GM19455 (cell line): ENCODE measurements at regions not wholly inside any gene's neighbourhood (a gene's known extent, or its start where the extent isn't known, plus 50 kb on each side); places are given as distances from the start of the nearest gene placed in this dataset.
"Not testable (repeated sequence)": the region's sequence is repeated elsewhere in the genome, so short reads cannot be mapped to it uniquely, and the experiment has no call there.

ENCODE experiments used
- ATAC-seq: cut with Tn5 transposase; IDR thresholded peaks from one replicate; pipeline ENCODE4 v1.9.1; 2021; ENCODE audit not compliant: unreplicated experiment

GRCh38 chr4:58075724-58076123 lies 965.5 kb upstream of the IGFBP7 start:
- ATAC-seq = no peak

GRCh38 chr4:58074382-58074781 lies 964.2 kb upstream of the IGFBP7 start:
- ATAC-seq = no peak

GRCh38 chr4:58070726-58071125 lies 960.5 kb upstream of the IGFBP7 start:
- no peak for ATAC-seq

- no peak for ATAC-seq
Measured at GRCh38 chr4:58064653-58065052, 954.5 kb upstream of the IGFBP7 start.

- no peak for ATAC-seq
Measured at GRCh38 chr4:58063404-58064160, 953.4 kb upstream of the IGFBP7 start.

GRCh38 chr4:58061967-58062366 lies 951.8 kb upstream of the IGFBP7 start:
- ATAC-seq = no peak

GRCh38 chr4:58050439-58050838 lies 940.3 kb upstream of the IGFBP7 start:
- ATAC-seq = no peak

GRCh38 chr4:58048491-58048890 lies 938.3 kb upstream of the IGFBP7 start:
- ATAC-seq = no peak

GRCh38 chr4:58042176-58042575 lies 932.0 kb upstream of the IGFBP7 start:
- ATAC-seq = no peak

- ATAC-seq = no peak
Measured at GRCh38 chr4:57993944-57994343, 883.8 kb upstream of the IGFBP7 start.

- no peak for ATAC-seq
Measured at GRCh38 chr4:57989430-57989829, 879.2 kb upstream of the IGFBP7 start.

- no peak for ATAC-seq
Measured at GRCh38 chr4:57985161-57985560, 875.0 kb upstream of the IGFBP7 start.

- no peak for ATAC-seq
Measured at GRCh38 chr4:57981123-57981522, 870.9 kb upstream of the IGFBP7 start.

GRCh38 chr4:57974821-57975220 lies 864.6 kb upstream of the IGFBP7 start:
- ATAC-seq = no peak

GRCh38 chr4:57973819-57974218 lies 863.6 kb upstream of the IGFBP7 start:
- no peak for ATAC-seq

GRCh38 chr4:57971261-57971660 lies 861.1 kb upstream of the IGFBP7 start:
- ATAC-seq = no peak

GRCh38 chr4:57966987-57967760 lies 857.0 kb upstream of the IGFBP7 start:
- ATAC-seq = no peak

- ATAC-seq = not testable (repeated sequence)
Measured at GRCh38 chr4:57965431-57965830, 855.2 kb upstream of the IGFBP7 start.

GRCh38 chr4:57945298-57945697 lies 835.1 kb upstream of the IGFBP7 start:
- no peak for ATAC-seq

GRCh38 chr4:57943682-57944081 lies 833.5 kb upstream of the IGFBP7 start:
- no peak for ATAC-seq

- ATAC-seq = not testable (repeated sequence)
Measured at GRCh38 chr4:57937326-57937725, 827.1 kb upstream of the IGFBP7 start.

- no peak for ATAC-seq
Measured at GRCh38 chr4:57926311-57926710, 816.1 kb upstream of the IGFBP7 start.
